Spleen (tissue), 11 donors: ENCODE measurements at regions not wholly inside any gene's neighbourhood (a gene's known extent, or its start where the extent isn't known, plus 50 kb on each side); places are given as distances from the start of the nearest gene placed in this dataset.

ENCODE experiments used
- DNase-seq: peaks from one replicate; pipeline ENCODE4 v3.0.0-alpha.2; 2020
- H3K27ac ChIP-seq, 8 donors: fragments of 200-600 bp; sonication (generic) in 7 of 8; 1 replicate in 4 of 8; 2 replicates in 4 of 8; pipeline versions ENCODE4 v1.5.0 to v1.8.0; 2016 to 2021; ENCODE audit warnings: inconsistent platforms in 4 of 8, mild to moderate bottlenecking in 4 of 8, moderate library complexity in 1 of 8
- H3K27me3 ChIP-seq, 7 donors: fragments of 200-600 bp; sonication (generic) in 6 of 7; replicated peaks in 1 of 7; 1 replicate in 4 of 7; 2 replicates in 3 of 7; pipeline versions ENCODE4 v1.5.0 to v1.8.0; 2016 to 2021; ENCODE audit warnings: inconsistent platforms in 3 of 7, mild to moderate bottlenecking in 1 of 7
- H3K36me3 ChIP-seq, 6 donors: fragments of 200-600 bp; sonication (generic) in 5 of 6; 1 replicate in 4 of 6; 2 replicates in 2 of 6; pipeline versions ENCODE4 v1.5.0 to v1.8.0; 2016 to 2021; ENCODE audit warnings: inconsistent platforms in 2 of 6
- H3K4me1 ChIP-seq, 6 donors: fragments of 200-600 bp; sonication (generic) in 5 of 6; 1 replicate in 3 of 6; 2 replicates in 3 of 6; pipeline versions ENCODE4 v1.5.0 to v1.8.0; 2016 to 2021; ENCODE audit warnings: inconsistent platforms in 3 of 6
- H3K4me3 ChIP-seq, 8 donors: fragments of 200-600 bp; sonication (generic) in 7 of 8; 1 replicate in 4 of 8; 2 replicates in 4 of 8; pipeline versions ENCODE4 v1.5.0 to v1.8.0; 2016 to 2021; ENCODE audit warnings: inconsistent platforms in 4 of 8, mild to moderate bottlenecking in 4 of 8, moderate library complexity in 2 of 8
- H3K9me3 ChIP-seq, 8 donors: fragments of 200-600 bp; sonication (generic) in 7 of 8; 1 replicate in 4 of 8; 2 replicates in 4 of 8; pipeline versions ENCODE4 v1.5.0 to v1.8.0; 2016 to 2021; ENCODE audit warnings: inconsistent platforms in 4 of 8
- POLR2A ChIP-seq, 3 donors: fragments of 450-650 bp; IDR thresholded peaks; one replicate each; pipeline ENCODE4 v1.5.1; 2017; ENCODE audit warnings: antibody characterized with exemption in 3 of 3, mild to moderate bottlenecking in 1 of 3
- POLR2AphosphoS5 ChIP-seq, 3 donors: sonication (generic); formaldehyde crosslinking; IDR thresholded peaks; one replicate each; pipeline ENCODE4 v1.5.1; 2017; ENCODE audit warnings: antibody characterized with exemption in 3 of 3
- WGBS, 5 donors: extraction: QIAGEN DNeasy Blood & Tissue Kit in 3 of 5; methylation state at CpG; one replicate each; pipeline versions ENCODE4 v1.1.5 to v1.1.7; 2013 to 2018; 5-methylcytosine and 5-hydroxymethylcytosine counted together
- intact Hi-C: fragments of 100-400 bp; cut with DNase I; formaldehyde crosslinking; loops from one replicate; pipeline ENCODE4 v1.15.0; 2023; ENCODE audit warnings: low total_unique reads
- TF ChIP-seq, protein P1 (sequence below), 11 experiments: fragments of 200-600 bp in 7 of 11; fragments of 450-650 bp in 4 of 11; sonication (generic) in 4 of 11; IDR thresholded peaks in 8 of 11; conservative IDR thresholded peaks in 3 of 11; 1 replicate in 7 of 11; 2 replicates in 4 of 11; pipeline versions ENCODE4 v1.4.0 to v1.8.0; 2016 to 2021; ENCODE audit warnings: antibody characterized with exemption in 11 of 11, inconsistent platforms in 4 of 11, mild to moderate bottlenecking in 1 of 11
- donor health status: healthy with polysubstance abuse.
- donor health status: DM: no; HTN: no; CAD: no; lungs with moderate emphysema.
- donor health status: DM: no; HTN: no; CAD: no.
- donor health status: Bipolar disorder and iron deficiency.
- donor health status: healthy.
- donor health status: DM: no; HTN: no; CAD: no.
- donor health status: DM: yes; HTN: yes; CAD: no.

GRCh38 chr1:208631092-208631491 is 386.9 kb upstream of the PLXNA2 start:
- Histone ChIP-seq H3K36me3 (no peaks in the 10 kb centered on the region), H3K27me3 (no peaks in the 10 kb centered on the region), H3K4me1 (no peaks in the 10 kb centered on the region), H3K9me3 (no peaks in the 10 kb centered on the region), H3K4me3 (no peak overlapping the region), H3K27ac (no peak overlapping the region)
- no peak for DNase-seq
- 86 to 95% (median 89%) methylated on average over 8 of the region's 8 CpGs for WGBS, 5 donors
- TF ChIP-seq, protein P1, sequence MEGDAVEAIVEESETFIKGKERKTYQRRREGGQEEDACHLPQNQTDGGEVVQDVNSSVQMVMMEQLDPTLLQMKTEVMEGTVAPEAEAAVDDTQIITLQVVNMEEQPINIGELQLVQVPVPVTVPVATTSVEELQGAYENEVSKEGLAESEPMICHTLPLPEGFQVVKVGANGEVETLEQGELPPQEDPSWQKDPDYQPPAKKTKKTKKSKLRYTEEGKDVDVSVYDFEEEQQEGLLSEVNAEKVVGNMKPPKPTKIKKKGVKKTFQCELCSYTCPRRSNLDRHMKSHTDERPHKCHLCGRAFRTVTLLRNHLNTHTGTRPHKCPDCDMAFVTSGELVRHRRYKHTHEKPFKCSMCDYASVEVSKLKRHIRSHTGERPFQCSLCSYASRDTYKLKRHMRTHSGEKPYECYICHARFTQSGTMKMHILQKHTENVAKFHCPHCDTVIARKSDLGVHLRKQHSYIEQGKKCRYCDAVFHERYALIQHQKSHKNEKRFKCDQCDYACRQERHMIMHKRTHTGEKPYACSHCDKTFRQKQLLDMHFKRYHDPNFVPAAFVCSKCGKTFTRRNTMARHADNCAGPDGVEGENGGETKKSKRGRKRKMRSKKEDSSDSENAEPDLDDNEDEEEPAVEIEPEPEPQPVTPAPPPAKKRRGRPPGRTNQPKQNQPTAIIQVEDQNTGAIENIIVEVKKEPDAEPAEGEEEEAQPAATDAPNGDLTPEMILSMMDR (IDR thresholded peaks at IDR 0.05 in 8 of 11, conservative IDR thresholded peaks at IDR 0.05 in 3 of 11) = no peak
- TF ChIP-seq POLR2A (IDR thresholded peaks at IDR 0.05) = no peak
- TF ChIP-seq POLR2AphosphoS5 (IDR thresholded peaks at IDR 0.05) = no peak
- intact Hi-C loops = no loop called here

- intact Hi-C loops = no loop called here
- Histone ChIP-seq H3K27ac (no peak overlapping the region), H3K9me3 (no peaks in the 10 kb centered on the region), H3K27me3 (no peaks in the 10 kb centered on the region), H3K36me3 (no peaks in the 10 kb centered on the region), H3K4me3 (no peak overlapping the region), H3K4me1 (no peaks in the 10 kb centered on the region)
- WGBS, 5 donors = 72 to 89% (median 80%) methylated on average over 4 of the region's 4 CpGs
- DNase-seq = no peak
- TF ChIP-seq, protein P1 (IDR thresholded peaks at IDR 0.05 in 8 of 11, conservative IDR thresholded peaks at IDR 0.05 in 3 of 11) = no peak
- TF ChIP-seq POLR2AphosphoS5 (IDR thresholded peaks at IDR 0.05) (no peak), POLR2A (IDR thresholded peaks at IDR 0.05) (no peak)
These were observed 387.3 kb upstream of the PLXNA2 start for GRCh38 chr1:208631506-208631905.

DNA sequence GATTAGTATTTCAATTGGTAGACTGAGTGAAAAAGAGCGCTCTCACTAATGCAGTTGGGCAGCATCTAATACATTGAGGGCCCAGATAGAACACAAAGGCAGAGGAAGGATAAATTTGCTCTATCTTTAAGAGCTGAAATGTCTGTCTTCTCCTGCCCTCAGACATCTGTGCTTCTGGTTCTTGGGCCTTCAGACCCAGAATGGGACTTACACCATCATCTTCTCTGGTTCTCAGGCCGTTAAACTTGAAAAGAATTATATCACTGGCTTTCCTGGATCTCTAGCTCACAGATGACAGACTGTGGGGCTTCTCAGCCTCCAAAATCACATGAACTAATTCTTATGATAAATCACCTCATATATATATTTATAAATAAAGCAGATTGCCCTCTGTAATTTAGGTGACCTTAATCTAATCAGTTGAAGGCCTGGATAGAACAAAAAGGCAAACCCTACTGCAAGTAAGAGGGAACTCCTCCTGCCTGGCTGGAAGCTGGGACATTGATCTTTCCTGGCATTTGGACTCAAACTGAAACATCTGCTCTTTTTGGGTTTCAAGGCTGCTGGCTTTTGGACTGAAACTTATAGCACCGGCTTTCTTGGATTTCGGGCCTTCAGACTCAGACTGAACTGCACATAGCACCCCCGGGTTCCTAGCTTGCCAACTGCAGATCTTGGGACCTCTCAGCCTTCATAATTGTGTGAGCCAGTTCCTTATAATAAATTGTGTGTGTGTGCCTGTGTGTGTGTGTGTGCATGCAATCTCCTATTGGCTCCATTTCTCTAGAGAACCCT is 390.4 kb upstream of the PLXNA2 start:
- no peak for DNase-seq
- TF ChIP-seq POLR2AphosphoS5 (IDR thresholded peaks at IDR 0.05) = no peak
- TF ChIP-seq, protein P1 (IDR thresholded peaks at IDR 0.05 in 8 of 11, conservative IDR thresholded peaks at IDR 0.05 in 3 of 11) = no peak
- no peak for TF ChIP-seq POLR2A (IDR thresholded peaks at IDR 0.05)
- Histone ChIP-seq H3K27me3 (peaks cover 0 to 11% (median 0%) of the 10 kb centered on the region in 7 donors), H3K9me3 (no peaks in the 10 kb centered on the region), H3K4me3 (no peak overlapping the region), H3K27ac (no peak overlapping the region), H3K4me1 (no peaks in the 10 kb centered on the region), H3K36me3 (no peaks in the 10 kb centered on the region)
- 80 to 87% (median 84%) methylated on average over 5 of the region's 5 CpGs for WGBS, 5 donors
- intact Hi-C loops = no loop called here

DNA sequence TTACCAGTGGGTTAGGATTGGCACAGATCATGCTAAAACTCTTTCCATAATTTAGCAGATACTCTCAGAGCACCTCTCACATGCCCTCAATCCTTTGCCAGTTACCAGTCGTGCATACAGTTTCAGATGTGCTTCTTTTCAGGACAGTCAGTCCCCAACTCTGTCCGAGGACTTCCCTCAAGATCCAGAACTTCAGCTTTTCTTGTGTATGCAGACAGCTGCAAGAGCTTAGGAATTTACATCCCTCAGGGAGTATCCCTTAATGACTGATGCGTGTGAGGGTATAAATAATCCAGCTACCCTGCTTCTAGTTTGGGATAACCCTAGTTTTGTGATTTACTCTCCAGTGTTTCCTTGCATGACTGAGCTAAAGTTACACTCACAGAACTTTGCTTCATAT is 393.0 kb upstream of the PLXNA2 start:
- no peak for DNase-seq
- Histone ChIP-seq H3K9me3 (no peaks in the 10 kb centered on the region), H3K27ac (no peak overlapping the region), H3K27me3 (peaks cover 0 to 11% (median 0%) of the 10 kb centered on the region in 7 donors), H3K36me3 (no peaks in the 10 kb centered on the region), H3K4me1 (no peaks in the 10 kb centered on the region), H3K4me3 (no peak overlapping the region)
- 68 to 79% (median 70%) methylated on average over 3 of the region's 3 CpGs for WGBS, 5 donors
- TF ChIP-seq POLR2AphosphoS5 (IDR thresholded peaks at IDR 0.05) (no peak), POLR2A (IDR thresholded peaks at IDR 0.05) (no peak)
- TF ChIP-seq, protein P1 (IDR thresholded peaks at IDR 0.05 in 8 of 11, conservative IDR thresholded peaks at IDR 0.05 in 3 of 11) = no peak
- intact Hi-C loops = no loop called here
